ENCODE measurements at regions not wholly inside any gene's neighbourhood (a gene's known extent, or its start where the extent isn't known, plus 50 kb on each side); places are given as distances from the start of the nearest gene placed in this dataset.
A peak's percentile ranks its signal among the peaks of the same experiment; 100 is the strongest.

- H3K4me3 ChIP-seq (ENCODE audit: control insufficient read depth, low read depth, low read length), result no peak overlapping the region
- DNase-seq (ENCODE audit: low read depth), result no peak
- TF ChIP-seq, protein P1, sequence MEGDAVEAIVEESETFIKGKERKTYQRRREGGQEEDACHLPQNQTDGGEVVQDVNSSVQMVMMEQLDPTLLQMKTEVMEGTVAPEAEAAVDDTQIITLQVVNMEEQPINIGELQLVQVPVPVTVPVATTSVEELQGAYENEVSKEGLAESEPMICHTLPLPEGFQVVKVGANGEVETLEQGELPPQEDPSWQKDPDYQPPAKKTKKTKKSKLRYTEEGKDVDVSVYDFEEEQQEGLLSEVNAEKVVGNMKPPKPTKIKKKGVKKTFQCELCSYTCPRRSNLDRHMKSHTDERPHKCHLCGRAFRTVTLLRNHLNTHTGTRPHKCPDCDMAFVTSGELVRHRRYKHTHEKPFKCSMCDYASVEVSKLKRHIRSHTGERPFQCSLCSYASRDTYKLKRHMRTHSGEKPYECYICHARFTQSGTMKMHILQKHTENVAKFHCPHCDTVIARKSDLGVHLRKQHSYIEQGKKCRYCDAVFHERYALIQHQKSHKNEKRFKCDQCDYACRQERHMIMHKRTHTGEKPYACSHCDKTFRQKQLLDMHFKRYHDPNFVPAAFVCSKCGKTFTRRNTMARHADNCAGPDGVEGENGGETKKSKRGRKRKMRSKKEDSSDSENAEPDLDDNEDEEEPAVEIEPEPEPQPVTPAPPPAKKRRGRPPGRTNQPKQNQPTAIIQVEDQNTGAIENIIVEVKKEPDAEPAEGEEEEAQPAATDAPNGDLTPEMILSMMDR (IDR thresholded peaks at IDR 0.05; ENCODE audit: control insufficient read depth, insufficient read depth, low read depth, low read length, missing control alignments), result no peak
Observed at GRCh38 chr15:23514484-23514883, 51.0 kb upstream of the MKRN3 start.

- H3K4me3 ChIP-seq (ENCODE audit: control insufficient read depth, low read depth, low read length), result no peak overlapping the region
- TF ChIP-seq, protein P1 (IDR thresholded peaks at IDR 0.05; ENCODE audit: control insufficient read depth, insufficient read depth, low read depth, low read length, missing control alignments), result no peak
- no peak for DNase-seq (ENCODE audit: low read depth)
Observed at GRCh38 chr15:23506762-23507161, 58.7 kb upstream of the MKRN3 start.

GRCh38 chr15:23503980-23504379 lies 56.9 kb upstream of the GOLGA6L2 start:
- TF ChIP-seq, protein P1 (IDR thresholded peaks at IDR 0.05; ENCODE audit: control insufficient read depth, insufficient read depth, low read depth, low read length, missing control alignments), result no peak
- no peak overlapping the region for H3K4me3 ChIP-seq (ENCODE audit: control insufficient read depth, low read depth, low read length)
- DNase-seq (ENCODE audit: low read depth), result no peak

DNA sequence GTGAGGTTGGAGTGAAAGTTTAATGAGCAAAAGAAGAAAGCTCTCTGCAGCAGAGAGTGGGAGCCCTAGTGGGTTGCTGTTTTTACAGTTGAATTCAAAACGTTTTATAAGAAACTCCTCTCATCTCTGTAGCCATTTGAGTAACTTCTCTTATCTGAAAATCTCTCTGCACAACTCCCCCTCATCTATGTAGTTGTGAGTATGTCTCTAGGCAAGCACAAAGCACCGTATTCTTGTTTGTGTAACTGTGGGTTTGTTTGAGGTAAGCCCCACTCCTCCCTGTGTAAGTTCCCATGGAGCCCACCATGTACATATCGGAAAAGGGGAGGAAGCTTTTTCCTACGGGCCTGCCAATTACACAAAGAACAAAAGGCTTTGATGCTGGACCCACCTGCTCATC lies 56.5 kb upstream of the GOLGA6L2 start:
- no peak overlapping the region for H3K4me3 ChIP-seq (ENCODE audit: control insufficient read depth, low read depth, low read length)
- TF ChIP-seq, protein P1 (IDR thresholded peaks at IDR 0.05; ENCODE audit: control insufficient read depth, insufficient read depth, low read depth, low read length, missing control alignments), result no peak
- no peak for DNase-seq (ENCODE audit: low read depth)

DNA sequence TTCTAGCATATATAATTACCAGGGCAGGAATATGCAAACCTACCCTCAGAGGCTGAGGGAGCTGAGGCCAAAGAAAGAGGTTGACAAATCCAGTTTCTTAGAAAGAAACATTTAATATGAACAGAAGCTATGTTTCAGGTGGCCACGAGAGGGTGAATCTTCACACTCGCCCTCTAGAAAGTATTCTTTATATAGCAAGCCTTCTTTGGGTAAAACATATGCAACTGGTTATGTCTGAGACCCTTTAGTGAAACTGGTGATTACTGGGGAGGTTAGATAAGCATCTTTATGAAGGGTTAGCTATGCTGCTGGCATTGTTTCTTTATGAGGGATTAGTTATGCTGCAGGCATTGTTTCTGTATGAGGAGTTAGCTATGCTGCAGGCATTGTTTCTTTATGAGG lies 50.7 kb upstream of the GOLGA6L2 start:
- TF ChIP-seq, protein P1 (IDR thresholded peaks at IDR 0.05; ENCODE audit: control insufficient read depth, insufficient read depth, low read depth, low read length, missing control alignments), result peak; percentile 43
- DNase-seq (ENCODE audit: low read depth), result no peak
- H3K4me3 ChIP-seq (ENCODE audit: control insufficient read depth, low read depth, low read length), result no peak overlapping the region
